GM23338 (cell line): ENCODE measurements at regions not wholly inside any gene's neighbourhood (a gene's known extent, or its start where the extent isn't known, plus 50 kb on each side); places are given as distances from the start of the nearest gene placed in this dataset.

ENCODE experiments used
- ATAC-seq: fragments of 200-7000 bp; cut with Tn5 transposase; 3 replicates; pipeline ENCODE4 v1.9.1; 2020
- DNase-seq: peaks from one replicate; pipeline ENCODE4 v3.0.0-alpha.2; 2015; ENCODE audit warnings: low spot score
- H2AFZ ChIP-seq: fragments of 200-600 bp; sonication (generic); 2 replicates; pipeline ENCODE4 v1.8.0; 2016; ENCODE audit warnings: antibody characterized with exemption, mild to moderate bottlenecking, moderate library complexity
- H3F3A ChIP-seq: fragments of 200-600 bp; sonication (generic); replicated peaks from 2 replicates; pipeline ENCODE4 v1.8.0; 2017; ENCODE audit warnings: antibody characterized with exemption, mixed run types, low read depth
- H3K27ac ChIP-seq: fragments of 200-600 bp; sonication (generic); 2 replicates; pipeline ENCODE4 v1.6.1; 2016; ENCODE audit warnings: low read depth
- H3K27me3 ChIP-seq: fragments of 200-600 bp; sonication (generic); 2 replicates; pipeline ENCODE4 v1.8.0; 2016; ENCODE audit warnings: mild to moderate bottlenecking, mixed run types, moderate library complexity; ENCODE audit not compliant: insufficient read depth
- H3K36me3 ChIP-seq: fragments of 200-600 bp; sonication (generic); 2 replicates; pipeline ENCODE4 v1.8.0; 2016; ENCODE audit warnings: mild to moderate bottlenecking; ENCODE audit not compliant: insufficient read depth
- H3K4me1 ChIP-seq: fragments of 200-600 bp; sonication (generic); 2 replicates; pipeline ENCODE4 v1.8.0; 2016; ENCODE audit warnings: mild to moderate bottlenecking, moderate library complexity; ENCODE audit not compliant: insufficient read depth
- H3K4me2 ChIP-seq: fragments of 200-600 bp; sonication (generic); 2 replicates; pipeline ENCODE4 v1.7.1; 2017; ENCODE audit warnings: mixed run types
- H3K4me3 ChIP-seq: fragments of 200-600 bp; sonication (generic); 2 replicates; pipeline ENCODE4 v1.6.1; 2016; ENCODE audit warnings: mixed run types
- H3K79me2 ChIP-seq: fragments of 200-600 bp; sonication (generic); replicated peaks from 2 replicates; pipeline ENCODE4 v1.8.0; 2017; ENCODE audit warnings: mild to moderate bottlenecking; ENCODE audit not compliant: insufficient read depth
- H3K9me2 ChIP-seq: fragments of 200-600 bp; sonication (generic); 2 replicates; pipeline ENCODE4 v1.8.0; 2017; ENCODE audit not compliant: insufficient read depth
- H4K20me1 ChIP-seq: fragments of 200-600 bp; sonication (generic); replicated peaks from 2 replicates; pipeline ENCODE4 v1.8.0; 2017; ENCODE audit warnings: mild to moderate bottlenecking; ENCODE audit not compliant: insufficient read depth
- H3K27ac Mint-ChIP-seq: 2 replicates; pipeline ENCODE4 v1.8.0; 2020; ENCODE audit warnings: inconsistent platforms, mild to moderate bottlenecking, moderate library complexity, mixed read lengths
- H3K27me3 Mint-ChIP-seq: 3 replicates; pipeline ENCODE4 v1.8.0; 2022; ENCODE audit warnings: low read depth, mild to moderate bottlenecking, moderate library complexity, mixed read lengths, inconsistent platforms; ENCODE audit not compliant: insufficient read depth, poor library complexity
- H3K36me3 Mint-ChIP-seq: 3 replicates; pipeline ENCODE4 v1.8.0; 2021; ENCODE audit warnings: low read depth, mild to moderate bottlenecking, inconsistent platforms, moderate library complexity, mixed read lengths
- H3K4me1 Mint-ChIP-seq: 3 replicates; pipeline ENCODE4 v1.8.0; 2020; ENCODE audit warnings: mild to moderate bottlenecking, inconsistent platforms, mixed read lengths
- H3K4me3 Mint-ChIP-seq: 3 replicates; pipeline ENCODE4 v1.8.0; 2021; ENCODE audit warnings: moderate library complexity, mild to moderate bottlenecking, inconsistent platforms, mixed read lengths
- H3K9me3 Mint-ChIP-seq: 3 replicates; pipeline ENCODE4 v1.8.0; 2020; ENCODE audit warnings: moderate library complexity, mild to moderate bottlenecking, inconsistent platforms, mixed read lengths
- ZNF114 ChIP-seq: fragments of 250-450 bp; sonication (Bioruptor Pico); IDR thresholded peaks from 2 replicates; pipeline ENCODE4 v1.5.0; 2020; ENCODE audit warnings: mild to moderate bottlenecking, moderate library complexity

DNA sequence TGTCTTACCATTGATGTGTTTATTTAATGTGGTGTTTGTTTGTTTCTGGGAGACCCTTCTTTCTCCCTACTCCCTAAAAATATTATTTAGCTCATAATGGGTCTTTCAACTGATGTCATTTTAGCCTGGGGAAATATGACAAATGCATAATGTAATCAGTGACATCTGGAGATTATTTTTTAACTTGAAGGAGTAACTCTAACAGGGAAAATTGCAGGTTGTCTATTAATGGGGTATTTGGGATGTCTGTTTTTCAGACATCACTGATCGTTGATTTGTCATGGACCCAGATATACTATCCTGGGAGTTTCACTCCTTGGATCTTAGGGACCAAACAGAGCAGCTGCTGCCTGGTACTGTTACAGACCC is 230.4 kb downstream of the LOXHD1 start:
- DNase-seq = no peak
- H3F3A ChIP-seq = no peaks in the 10 kb centered on the region
- TF ChIP-seq ZNF114 (CRISPR knock-in tag) = no peak
- Mint-ChIP-seq H3K27me3 (peaks cover 17% of the 10 kb centered on the region), H3K4me1 (peaks cover 40% of the 10 kb centered on the region), H3K4me3 (no peak overlapping the region), H3K27ac (no peak overlapping the region), H3K9me3 (no peaks in the 10 kb centered on the region), H3K36me3 (no peaks in the 10 kb centered on the region; the same call in 2 of the 3 replicates)
- H3K27me3 ChIP-seq = no peaks in the 10 kb centered on the region
- no peaks in the 10 kb centered on the region for H3K9me2 ChIP-seq
- H2AFZ ChIP-seq = no peak overlapping the region
- H4K20me1 ChIP-seq = no peaks in the 10 kb centered on the region
- no peaks in the 10 kb centered on the region for H3K79me2 ChIP-seq
- no peak for ATAC-seq
- peaks cover 9% of the 10 kb centered on the region for H3K4me1 ChIP-seq
- no peak overlapping the region for H3K27ac ChIP-seq
- H3K36me3 ChIP-seq = no peaks in the 10 kb centered on the region
- H3K4me2 ChIP-seq = no peak overlapping the region
- no peak overlapping the region for H3K4me3 ChIP-seq
